H1 (cell line): ENCODE measurements at regions not wholly inside any gene's neighbourhood (a gene's known extent, or its start where the extent isn't known, plus 50 kb on each side); places are given as distances from the start of the nearest gene placed in this dataset.

Experiments used
- CTCF ChIA-PET: fragments of 300-600 bp; sonication (Branson Sonifier 250); formaldehyde crosslinking; loops from one replicate; lab custom pipeline; 2021; ENCODE audit not compliant: partially characterized antibody; lab: Charles Lee
- POLR2A ChIA-PET: fragments of 300-600 bp; sonication (Branson Sonifier 250); formaldehyde crosslinking; loops from one replicate; lab custom pipeline; 2021; ENCODE audit warnings: inconsistent platforms; ENCODE audit not compliant: partially characterized antibody; lab: Charles Lee
- DNase-seq, 2 experiments: peaks; one replicate each; pipeline versions ENCODE4 v3.0.0 to v3.0.0-alpha.2; 2010 to 2022; ENCODE audit warnings: low spot score in 2 of 2, low read depth in 1 of 2, mixed read lengths in 1 of 2
- FAIRE-seq: peaks from 2 replicates; lab custom pipeline; 2011; peaks lifted over from hg19 to GRCh38; lab: Jason Lieb, UNC
- H2AFZ ChIP-seq: 2 replicates; pipeline ENCODE4 v1.8.1; 2012; ENCODE audit warnings: low read length, inconsistent platforms
- H2AK5ac ChIP-seq: 2 replicates; pipeline ENCODE4 v1.6.1; 2013; ENCODE audit warnings: low read depth, low read length
- H2BK120ac ChIP-seq: replicated peaks from 2 replicates; pipeline ENCODE3; 2013; ENCODE audit warnings: low read depth, low read length, inconsistent platforms
- H2BK12ac ChIP-seq: 2 replicates; pipeline ENCODE4 v1.6.1; 2013; ENCODE audit warnings: low read depth, low read length
- H2BK15ac ChIP-seq: 2 replicates; pipeline ENCODE4 v1.6.1; 2013; ENCODE audit warnings: low read length
- H2BK20ac ChIP-seq: 2 replicates; pipeline ENCODE4 v1.6.1; 2013; ENCODE audit warnings: low read length
- H2BK5ac ChIP-seq: 2 replicates; pipeline ENCODE4 v1.6.1; 2013; ENCODE audit warnings: low read depth, low read length
- H3K14ac ChIP-seq: 2 replicates; pipeline ENCODE4 v1.6.1; 2013; ENCODE audit warnings: inconsistent platforms; ENCODE audit not compliant: insufficient read length
- H3K18ac ChIP-seq: 2 replicates; pipeline ENCODE4 v1.6.1; 2013; ENCODE audit warnings: low read length; ENCODE audit errors: extremely low read depth
- H3K23ac ChIP-seq: 2 replicates; pipeline ENCODE4 v1.6.1; 2013; ENCODE audit warnings: inconsistent platforms; ENCODE audit not compliant: insufficient read length
- H3K23me2 ChIP-seq: 2 replicates; pipeline ENCODE4 v1.6.1; 2013; ENCODE audit warnings: low read depth, low read length
- H3K27ac ChIP-seq: 2 replicates; pipeline ENCODE4 v1.6.1; 2011; ENCODE audit warnings: low read depth, low read length, inconsistent platforms
- H3K27me3 ChIP-seq, 4 experiments: replicated peaks in 1 of 4; 1 replicate in 1 of 4; 2 replicates in 3 of 4; pipeline versions ENCODE4 v1.6.1 to v1.8.1; 2011 to 2013; ENCODE audit warnings: low read length in 3 of 4, mild to moderate bottlenecking in 3 of 4, inconsistent platforms in 2 of 4, mixed read lengths in 2 of 4, moderate library complexity in 1 of 4; ENCODE audit not compliant: control insufficient read depth in 3 of 4, insufficient read depth in 3 of 4; ENCODE audit errors: extremely low read depth in 1 of 4
- H3K36me3 ChIP-seq, 4 experiments: 2 replicates each; pipeline versions ENCODE4 v1.6.1 to v1.8.1; 2011 to 2013; ENCODE audit warnings: mild to moderate bottlenecking in 4 of 4, low read length in 3 of 4, moderate library complexity in 2 of 4, control low read depth in 1 of 4, inconsistent platforms in 1 of 4; ENCODE audit not compliant: insufficient read depth in 4 of 4, control insufficient read depth in 2 of 4
- H3K4ac ChIP-seq: replicated peaks from 2 replicates; pipeline ENCODE3; 2013; ENCODE audit warnings: low read length, low read depth, mixed read lengths, inconsistent platforms; ENCODE audit not compliant: insufficient read length
- H3K4me1 ChIP-seq, 4 experiments: replicated peaks in 1 of 4; 1 replicate in 1 of 4; 2 replicates in 3 of 4; pipeline versions ENCODE4 v1.6.1 to v1.8.1; 2011 to 2013; ENCODE audit warnings: low read length in 3 of 4, inconsistent platforms in 2 of 4, mixed read lengths in 1 of 4; ENCODE audit not compliant: insufficient read depth in 4 of 4, control insufficient read depth in 3 of 4
- H3K4me2 ChIP-seq, 2 experiments: 2 replicates each; pipeline versions ENCODE4 v1.6.1 to v1.8.1; 2011 to 2013; ENCODE audit warnings: low read depth in 2 of 2, low read length in 2 of 2, control low read depth in 1 of 2, inconsistent platforms in 1 of 2, mild to moderate bottlenecking in 1 of 2; ENCODE audit not compliant: insufficient read depth in 1 of 2
- H3K4me3 ChIP-seq, 4 experiments: fragments of 200-600, 300-600 bp in 1 of 4; sonication (generic), shearing (Covaris generic), sonication (Bioruptor Twin) in 1 of 4; 2 replicates each; pipeline versions ENCODE4 v1.5.1 to v1.8.1; 2011 to 2016; ENCODE audit warnings: low read length in 4 of 4, low read depth in 3 of 4, control low read depth in 2 of 4, inconsistent platforms in 2 of 4, mild to moderate bottlenecking in 2 of 4, mixed read lengths in 1 of 4, moderate library complexity in 1 of 4; ENCODE audit not compliant: insufficient read depth in 2 of 4; ENCODE audit errors: extremely low read depth in 1 of 4
- H3K56ac ChIP-seq: replicated peaks from 2 replicates; pipeline ENCODE3; 2013; ENCODE audit warnings: low read depth, mild to moderate bottlenecking, mixed read lengths, low read length, inconsistent platforms; ENCODE audit not compliant: insufficient read length
- H3K79me1 ChIP-seq: 2 replicates; pipeline ENCODE4 v1.6.1; 2013; ENCODE audit warnings: low read depth, low read length, control low read depth
- H3K79me2 ChIP-seq, 2 experiments: 2 replicates each; pipeline versions ENCODE4 v1.6.1 to v1.8.1; 2012 to 2013; ENCODE audit warnings: low read length in 2 of 2, mild to moderate bottlenecking in 2 of 2, inconsistent platforms in 1 of 2; ENCODE audit not compliant: insufficient read depth in 2 of 2, control insufficient read depth in 1 of 2
- H3K9ac ChIP-seq, 4 experiments: replicated peaks in 1 of 4; 1 replicate in 1 of 4; 2 replicates in 3 of 4; pipeline versions ENCODE4 v1.6.1 to v1.8.1; 2011 to 2013; ENCODE audit warnings: low read depth in 3 of 4, low read length in 3 of 4, control low read depth in 2 of 4, mild to moderate bottlenecking in 2 of 4, moderate library complexity in 2 of 4, inconsistent platforms in 1 of 4; ENCODE audit errors: extremely low read depth in 1 of 4
- H3K9me3 ChIP-seq, 2 experiments: 2 replicates each; pipeline versions ENCODE4 v1.6.1 to v1.8.1; 2012 to 2013; ENCODE audit warnings: mild to moderate bottlenecking in 2 of 2, moderate library complexity in 2 of 2, control low read depth in 1 of 2, inconsistent platforms in 1 of 2, low read depth in 1 of 2, low read length in 1 of 2, mixed read lengths in 1 of 2; ENCODE audit not compliant: insufficient read depth in 2 of 2
- H4K20me1 ChIP-seq, 2 experiments: replicated peaks in 1 of 2; 2 replicates each; pipeline versions ENCODE3 to v1.8.1; 2011 to 2013; ENCODE audit warnings: inconsistent platforms in 2 of 2, low read length in 2 of 2, mild to moderate bottlenecking in 1 of 2; ENCODE audit not compliant: insufficient read depth in 2 of 2, control insufficient read depth in 1 of 2
- H4K5ac ChIP-seq: 2 replicates; pipeline ENCODE4 v1.6.1; 2013; ENCODE audit warnings: low read length, low read depth, mixed read lengths, inconsistent platforms; ENCODE audit not compliant: insufficient read length
- H4K8ac ChIP-seq: 2 replicates; pipeline ENCODE4 v1.8.0; 2013; ENCODE audit warnings: mild to moderate bottlenecking, moderate library complexity, low read length, inconsistent platforms; ENCODE audit not compliant: insufficient read depth; ENCODE audit errors: extremely low read depth
- H4K91ac ChIP-seq: replicated peaks from 2 replicates; pipeline ENCODE3; 2013; ENCODE audit warnings: low read length, mixed read lengths, inconsistent platforms; ENCODE audit not compliant: insufficient read length
- ATF2 ChIP-seq: IDR thresholded peaks from 2 replicates; pipeline ENCODE4 v1.6.1; 2012; ENCODE audit warnings: low read length, inconsistent platforms
- JUN ChIP-seq: IDR thresholded peaks from 2 replicates; pipeline ENCODE4 v1.6.1; 2011; ENCODE audit warnings: low read depth, mild to moderate bottlenecking, improper control_type of control experiment, low read length
- JUND ChIP-seq: IDR thresholded peaks from 2 replicates; pipeline ENCODE4 v1.6.1; 2011; ENCODE audit warnings: mild to moderate bottlenecking, improper control_type of control experiment, low read length
- KDM1A ChIP-seq: fragments of 200-600, 300-600 bp; sonication (generic); IDR thresholded peaks from 2 replicates; pipeline ENCODE4 v1.7.1; 2016; ENCODE audit warnings: mild to moderate bottlenecking, low read length, borderline replicate concordance
- MAFK ChIP-seq: IDR thresholded peaks from 2 replicates; pipeline ENCODE4 v1.6.1; 2012; ENCODE audit warnings: low read depth, mild to moderate bottlenecking, improper control_type of control experiment, low read length
- NANOG ChIP-seq: IDR thresholded peaks from 2 replicates; pipeline ENCODE4 v1.6.1; 2011; ENCODE audit warnings: low read length, low read depth, mild to moderate bottlenecking, inconsistent platforms; ENCODE audit not compliant: insufficient read depth, poor library complexity, severe bottlenecking
- POLR2A ChIP-seq, 2 experiments: IDR thresholded peaks; 1 replicate in 1 of 2; 2 replicates in 1 of 2; pipeline ENCODE4 v1.6.1; 2011; ENCODE audit warnings: low read depth in 2 of 2, low read length in 2 of 2, mild to moderate bottlenecking in 2 of 2; ENCODE audit errors: control extremely low read depth in 1 of 2
- SIN3A ChIP-seq, 2 experiments: IDR thresholded peaks in 1 of 2; conservative IDR thresholded peaks in 1 of 2; 2 replicates each; pipeline ENCODE4 v1.6.1; 2011 to 2012; ENCODE audit warnings: low read length in 2 of 2, improper control_type of control experiment in 1 of 2, low read depth in 1 of 2, mild to moderate bottlenecking in 1 of 2
- TAF1 ChIP-seq: IDR thresholded peaks from 2 replicates; pipeline ENCODE4 v1.6.1; 2011; ENCODE audit warnings: mild to moderate bottlenecking, low read depth, low read length
- TEAD4 ChIP-seq: IDR thresholded peaks from 2 replicates; pipeline ENCODE4 v1.6.1; 2012; ENCODE audit warnings: low read depth, low read length, inconsistent platforms, mixed read lengths
- WGBS, 2 experiments: shearing (Covaris generic) in 1 of 2; methylation state at CpG; one replicate each; pipeline versions ENCODE4 v1.1.6 to v1.1.7; 2013 to 2015; ENCODE audit warnings: low lambda C conversion rate in 2 of 2, mixed read lengths in 2 of 2, inconsistent platforms in 1 of 2, low coverage in 1 of 2, missing lambda C conversion rate in 1 of 2; ENCODE audit not compliant: insufficient replicate concordance in 2 of 2, insufficient coverage in 1 of 2, insufficient read length in 1 of 2; ENCODE audit errors: extremely low coverage in 1 of 2, missing lambda C conversion rate in 1 of 2; 5-methylcytosine and 5-hydroxymethylcytosine counted together

DNA sequence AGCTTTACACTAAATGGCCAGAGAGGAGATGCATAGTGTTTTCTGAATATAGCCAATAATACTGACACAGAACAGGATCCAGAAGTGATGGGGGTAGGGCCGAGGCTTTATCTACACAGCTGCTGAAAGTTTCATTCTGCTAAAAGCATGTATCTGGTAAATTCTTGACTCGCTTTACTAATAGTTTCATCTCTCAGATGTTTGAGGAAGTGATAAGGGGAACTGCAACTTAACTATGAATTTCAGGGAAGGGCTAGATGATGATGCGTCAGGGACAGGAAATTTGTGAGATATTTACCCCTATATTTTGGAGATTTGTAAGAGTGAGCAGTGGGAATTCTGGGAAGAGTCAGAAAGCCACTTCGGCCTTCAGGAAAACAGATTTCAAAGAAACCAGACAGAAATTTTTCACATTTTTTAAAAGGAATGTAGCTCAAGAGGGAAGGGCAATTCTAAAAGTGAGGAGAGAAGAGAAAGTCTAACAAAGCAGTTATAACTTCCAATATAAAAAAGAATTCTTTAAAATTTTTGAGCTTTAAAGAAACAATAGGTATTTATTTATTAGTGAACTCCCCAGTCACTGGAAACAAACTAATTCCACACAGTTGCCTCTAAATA lies 243.1 kb downstream of the BCAT1 start:
- Histone ChIP-seq H3K23me2 (no peaks in the 10 kb centered on the region; the same call in 1 of the 2 replicates), H3K56ac (no peak overlapping the region), H2BK12ac (no peak overlapping the region), H3K4ac (no peak overlapping the region), H2BK120ac (no peak overlapping the region), H3K4me1 (no peaks in the 10 kb centered on the region), H4K91ac (no peak overlapping the region), H2BK20ac (no peak overlapping the region), H4K8ac (no peak overlapping the region), H2AFZ (no peak overlapping the region), H3K36me3 (no peaks in the 10 kb centered on the region), H3K79me1 (no peaks in the 10 kb centered on the region), H4K20me1 (no peaks in the 10 kb centered on the region), H3K18ac (no peak overlapping the region), H3K14ac (no peak overlapping the region), H3K4me2 (no peak overlapping the region), H3K23ac (no peak overlapping the region), H3K4me3 (no peak overlapping the region), H3K79me2 (no peaks in the 10 kb centered on the region), H2BK5ac (no peak overlapping the region), H2BK15ac (no peak overlapping the region), H3K27ac (no peak overlapping the region), H4K5ac (no peak overlapping the region), H3K9ac (no peak overlapping the region), H3K27me3 (no peaks in the 10 kb centered on the region), H2AK5ac (no peak overlapping the region), H3K9me3 (no peaks in the 10 kb centered on the region; a peak in 1 of 4 replicates)
- WGBS, 2 experiments = 81% methylated on average over 4 of the region's 4 CpGs; no CpG with 5 or more reads in 1 of the 2 experiments
- DNase-seq = no peak
- ChIA-PET POLR2A (no interaction called here), CTCF (no interaction called here)
- TF ChIP-seq SIN3A (conservative IDR thresholded peaks at IDR 0.05 in 1 of 2, IDR thresholded peaks at IDR 0.05 in 1 of 2; ENCODE audit: low read depth in 1 of 2, low read length in 2 of 2) = no peak
- no peak for TF ChIP-seq NANOG
- TF ChIP-seq TEAD4 = no peak
- no peak for TF ChIP-seq TAF1
- TF ChIP-seq ATF2 = no peak
- no peak for TF ChIP-seq JUN
- TF ChIP-seq MAFK = no peak
- TF ChIP-seq POLR2A (IDR thresholded peaks at IDR 0.05; ENCODE audit: control extremely low read depth in 1 of 2, low read depth in 2 of 2, low read length in 2 of 2) = no peak
- TF ChIP-seq KDM1A = no peak
- TF ChIP-seq JUND = no peak
- FAIRE-seq = no peak
